HUES48 (cell line): ENCODE measurements at regions not wholly inside any gene's neighbourhood (a gene's known extent, or its start where the extent isn't known, plus 50 kb on each side); places are given as distances from the start of the nearest gene placed in this dataset.
"Not testable (repeated sequence)": the region's sequence is repeated elsewhere in the genome, so short reads cannot be mapped to it uniquely, and the experiment has no call there.

ENCODE experiments used
- H3K27ac ChIP-seq: one replicate; pipeline ENCODE4 v1.7.0; 2013; ENCODE audit warnings: low read depth, low read length, inconsistent platforms
- H3K27me3 ChIP-seq: 2 replicates; pipeline ENCODE4 v1.6.1; 2013; ENCODE audit warnings: mild to moderate bottlenecking, low read length; ENCODE audit not compliant: control insufficient read depth, insufficient read depth
- H3K36me3 ChIP-seq: 2 replicates; pipeline ENCODE4 v1.6.1; 2013; ENCODE audit warnings: low read length; ENCODE audit not compliant: control insufficient read depth, insufficient read depth
- H3K4me1 ChIP-seq: 2 replicates; pipeline ENCODE4 v1.6.1; 2013; ENCODE audit warnings: mild to moderate bottlenecking, low read length; ENCODE audit not compliant: control insufficient read depth, insufficient read depth
- H3K4me3 ChIP-seq: 2 replicates; pipeline ENCODE4 v1.5.1; 2013; ENCODE audit warnings: mild to moderate bottlenecking, low read depth, low read length
- H3K9ac ChIP-seq: 2 replicates; pipeline ENCODE4 v1.6.1; 2013; ENCODE audit warnings: mild to moderate bottlenecking, low read depth, low read length, moderate library complexity
- H3K9me3 ChIP-seq: 2 replicates; pipeline ENCODE4 v1.6.1; 2013; ENCODE audit warnings: low read length; ENCODE audit not compliant: control insufficient read depth, insufficient read depth

- Histone ChIP-seq H3K4me3 (no peak overlapping the region), H3K9ac (no peak overlapping the region), H3K9me3 (no peaks in the 10 kb centered on the region), H3K4me1 (no peaks in the 10 kb centered on the region), H3K27me3 (no peaks in the 10 kb centered on the region), H3K36me3 (no peaks in the 10 kb centered on the region), H3K27ac (no peak overlapping the region)
Observed at GRCh38 chr5:136484808-136485325, 119.5 kb upstream of the TRPC7 start.

- Histone ChIP-seq H3K4me1 (no peaks in the 10 kb centered on the region), H3K9ac (no peak overlapping the region), H3K36me3 (no peaks in the 10 kb centered on the region)
Observed at GRCh38 chr5:136482206-136482605, 116.9 kb upstream of the TRPC7 start.

GRCh38 chr5:136474466-136474865 is 109.1 kb upstream of the TRPC7 start:
- Histone ChIP-seq H3K27me3 (no peaks in the 10 kb centered on the region), H3K4me1 (no peaks in the 10 kb centered on the region), H3K27ac (no peak overlapping the region), H3K9ac (no peak overlapping the region), H3K36me3 (no peaks in the 10 kb centered on the region), H3K9me3 (0 out of 2 replicates have a peak, but pooled peaks cover 5% of the 10 kb centered on the region), H3K4me3 (no peak overlapping the region)

More at GRCh38 chr5:136482206-136482605, 116.9 kb upstream of the TRPC7 start:
- no peak overlapping the region for H3K4me3 ChIP-seq
- H3K27me3 ChIP-seq = no peaks in the 10 kb centered on the region
- H3K27ac ChIP-seq = no peak overlapping the region
- no peaks in the 10 kb centered on the region for H3K9me3 ChIP-seq

GRCh38 chr5:136467632-136468031 is 102.3 kb upstream of the TRPC7 start:
- H3K27ac ChIP-seq = no peak overlapping the region
- no peak overlapping the region for H3K9ac ChIP-seq
- no peak overlapping the region for H3K4me3 ChIP-seq
- H3K9me3 ChIP-seq = no peaks in the 10 kb centered on the region
- no peaks in the 10 kb centered on the region for H3K4me1 ChIP-seq
- H3K36me3 ChIP-seq = no peaks in the 10 kb centered on the region
- H3K27me3 ChIP-seq = no peaks in the 10 kb centered on the region

GRCh38 chr5:136466041-136466415 is 100.7 kb upstream of the TRPC7 start:
- Histone ChIP-seq H3K9ac (no peak overlapping the region), H3K4me1 (no peaks in the 10 kb centered on the region), H3K27me3 (no peaks in the 10 kb centered on the region), H3K4me3 (no peak overlapping the region), H3K9me3 (no peaks in the 10 kb centered on the region), H3K27ac (no peak overlapping the region), H3K36me3 (no peaks in the 10 kb centered on the region)

- H3K27me3 ChIP-seq = no peaks in the 10 kb centered on the region
- no peak overlapping the region for H3K4me3 ChIP-seq
- H3K4me1 ChIP-seq = no peaks in the 10 kb centered on the region
- no peaks in the 10 kb centered on the region for H3K36me3 ChIP-seq
- no peak overlapping the region for H3K27ac ChIP-seq
- no peaks in the 10 kb centered on the region for H3K9me3 ChIP-seq
- H3K9ac ChIP-seq = no peak overlapping the region
Observed at GRCh38 chr5:136458481-136458880, 93.1 kb upstream of the TRPC7 start.

- H3K4me1 ChIP-seq = no peaks in the 10 kb centered on the region
- no peaks in the 10 kb centered on the region for H3K27me3 ChIP-seq
- no peaks in the 10 kb centered on the region for H3K36me3 ChIP-seq
- H3K9me3 ChIP-seq = no peaks in the 10 kb centered on the region
- H3K9ac ChIP-seq = no peak overlapping the region
- no peak overlapping the region for H3K27ac ChIP-seq
- no peak overlapping the region for H3K4me3 ChIP-seq
Observed at GRCh38 chr5:136457390-136458013, 92.2 kb upstream of the TRPC7 start.

- Histone ChIP-seq H3K4me3 (no peak overlapping the region), H3K36me3 (no peaks in the 10 kb centered on the region), H3K4me1 (no peaks in the 10 kb centered on the region), H3K9ac (no peak overlapping the region), H3K27ac (no peak overlapping the region), H3K27me3 (no peaks in the 10 kb centered on the region), H3K9me3 (no peaks in the 10 kb centered on the region)
Observed at GRCh38 chr5:136455409-136455808, 90.1 kb upstream of the TRPC7 start.

GRCh38 chr5:136453986-136454758 is 88.8 kb upstream of the TRPC7 start:
- Histone ChIP-seq H3K36me3 (no peaks in the 10 kb centered on the region), H3K9me3 (no peaks in the 10 kb centered on the region), H3K27ac (no peak overlapping the region), H3K4me3 (no peak overlapping the region), H3K9ac (no peak overlapping the region), H3K27me3 (no peaks in the 10 kb centered on the region), H3K4me1 (no peaks in the 10 kb centered on the region)

- Histone ChIP-seq H3K4me1 (peaks cover 4% of the 10 kb centered on the region; the same call in 1 of the 2 replicates), H3K4me3 (no peak overlapping the region), H3K27me3 (no peaks in the 10 kb centered on the region), H3K36me3 (no peaks in the 10 kb centered on the region), H3K9ac (no peak overlapping the region), H3K9me3 (no peaks in the 10 kb centered on the region), H3K27ac (no peak overlapping the region)
Observed at GRCh38 chr5:136453199-136453598, 87.9 kb upstream of the TRPC7 start.

GRCh38 chr5:136447576-136447975 is 82.2 kb upstream of the TRPC7 start:
- H3K9ac ChIP-seq, H3K9me3 ChIP-seq, H3K27me3 ChIP-seq, H3K27ac ChIP-seq, H3K36me3 ChIP-seq, H3K4me3 ChIP-seq: not testable (repeated sequence)
- H3K4me1 ChIP-seq = peaks cover 13% of the 10 kb centered on the region; the same call in 1 of the 2 replicates
